HepG2 (cell line): ENCODE measurements at regions not wholly inside any gene's neighbourhood (a gene's known extent, or its start where the extent isn't known, plus 50 kb on each side); places are given as distances from the start of the nearest gene placed in this dataset.

Experiments used
- ATAC-seq: fragments of 200-7000 bp; cut with Tn5 transposase; 3 replicates; pipeline ENCODE4 v1.9.1; 2020; ENCODE audit warnings: mild to moderate bottlenecking, moderate library complexity
- BruUV-seq: library from RNA; stranded (reverse); fragments of 400-500 nt; replicated peaks from 2 replicates; lab custom pipeline; 2021; lab: Mats Ljungman, UMichigan
- CTCF ChIA-PET: fragments of 300-600 bp; formaldehyde crosslinking; extraction: SDS; loops from one replicate; lab custom pipeline; 2021; ENCODE audit warnings: low total read pairs, inconsistent platforms, low intra/inter-chr PET ratio; lab: Yijun Ruan, JAX
- POLR2A ChIA-PET: fragments of 350-600 bp; sonication (Branson Sonifier 250); formaldehyde crosslinking; loops from one replicate; lab custom pipeline; 2020; ENCODE audit warnings: antibody characterized with exemption, inconsistent platforms; lab: Yijun Ruan, JAX
- DNase-seq: peaks from one replicate; pipeline ENCODE4 v3.0.0-alpha.2; 2015; ENCODE audit warnings: low spot score
- FAIRE-seq: peaks from 3 replicates; lab custom pipeline; 2011; peaks lifted over from hg19 to GRCh38; lab: Jason Lieb, UNC
- H2AFZ ChIP-seq: one replicate; pipeline ENCODE4 v1.6.1; 2011; ENCODE audit warnings: low read length, inconsistent platforms
- H3K27ac ChIP-seq: fragments of 300-600 bp; 3 replicates; pipeline ENCODE4 v1.8.0; 2011; ENCODE audit warnings: mixed run types, mild to moderate bottlenecking, mixed read lengths, low read length, inconsistent platforms; ENCODE audit not compliant: insufficient read depth; ENCODE audit errors: extremely low read length
- H3K27me3 ChIP-seq, 2 experiments: fragments of 200-600 bp in 1 of 2; 2 replicates in 1 of 2; 3 replicates in 1 of 2; pipeline versions ENCODE4 v1.6.0 to v1.8.0; 2011; ENCODE audit warnings: low read length in 2 of 2, mild to moderate bottlenecking in 2 of 2, moderate library complexity in 2 of 2, inconsistent platforms in 1 of 2; ENCODE audit not compliant: insufficient read depth in 2 of 2, control insufficient read depth in 1 of 2
- H3K36me3 ChIP-seq, 2 experiments: fragments of 200-600 bp in 1 of 2; replicated peaks in 1 of 2; 2 replicates in 1 of 2; 3 replicates in 1 of 2; pipeline versions ENCODE4 v1.5.1 to v1.8.0; 2011; ENCODE audit warnings: low read length in 2 of 2, inconsistent platforms in 1 of 2; ENCODE audit not compliant: insufficient read depth in 2 of 2, control insufficient read depth in 1 of 2
- H3K4me1 ChIP-seq: 2 replicates; pipeline ENCODE4 v1.5.1; 2012; ENCODE audit warnings: low read length, inconsistent platforms; ENCODE audit not compliant: insufficient read depth
- H3K4me2 ChIP-seq: 2 replicates; pipeline ENCODE4 v1.6.0; 2011; ENCODE audit warnings: low read depth, low read length, inconsistent platforms
- H3K4me3 ChIP-seq, 3 experiments: fragments of 200-600 bp in 1 of 3; sonication (generic), shearing (Covaris generic) in 1 of 3; replicated peaks in 1 of 3; 2 replicates each; pipeline ENCODE4 v1.5.1; 2011 to 2016; ENCODE audit warnings: low read length in 3 of 3, inconsistent platforms in 2 of 3, low read depth in 2 of 3, mild to moderate bottlenecking in 2 of 3, control low read depth in 1 of 3, mixed read lengths in 1 of 3; ENCODE audit not compliant: insufficient read depth in 1 of 3
- H3K79me2 ChIP-seq: one replicate; pipeline ENCODE4 v1.6.1; 2011; ENCODE audit warnings: low read length, inconsistent platforms; ENCODE audit not compliant: insufficient read depth
- H3K9ac ChIP-seq: 2 replicates; pipeline ENCODE4 v1.6.0; 2011; ENCODE audit warnings: mild to moderate bottlenecking, low read depth, low read length, inconsistent platforms; ENCODE audit not compliant: insufficient read depth
- H3K9me3 ChIP-seq: 2 replicates; pipeline ENCODE4 v1.5.1; 2012; ENCODE audit warnings: mild to moderate bottlenecking, low read length
- H4K20me1 ChIP-seq: 2 replicates; pipeline ENCODE4 v1.6.0; 2011; ENCODE audit warnings: inconsistent platforms, mild to moderate bottlenecking, low read length, moderate library complexity; ENCODE audit not compliant: insufficient read depth
- GABPA ChIP-seq, 2 experiments: IDR thresholded peaks; 2 replicates each; pipeline ENCODE4 v1.6.1; 2011 to 2016; ENCODE audit warnings: low read depth in 2 of 2, low read length in 1 of 2, missing biosample characterization in 1 of 2, missing genetic modification characterization in 1 of 2
- WGBS: methylation state at CpG from one replicate; pipeline ENCODE4 v1.1.6; 2017; ENCODE audit warnings: low lambda C conversion rate; 5-methylcytosine and 5-hydroxymethylcytosine counted together
- in situ Hi-C: cut with HindIII; loops from 2 replicates; pipeline ENCODE4 v1.10.0; 2017; ENCODE audit warnings: low pct_unique_long_range_greater_than_20kb; ENCODE audit not compliant: extremely low pct_ligation_motif_present
- intact Hi-C: fragments of 100-400 bp; cut with micrococcal nuclease; formaldehyde crosslinking; loops from one replicate; pipeline ENCODE4 v1.10.0; 2022; ENCODE audit not compliant: unreplicated experiment
- TF ChIP-seq, protein P1 (sequence below): sonication (generic); formaldehyde crosslinking; IDR thresholded peaks from 2 replicates; pipeline ENCODE4 v1.4.0; 2020; ENCODE audit warnings: missing genetic modification reagents, borderline replicate concordance
- TF ChIP-seq, protein P2 (sequence below): sonication (generic); formaldehyde crosslinking; IDR thresholded peaks from 2 replicates; pipeline ENCODE4 v1.4.0; 2020; ENCODE audit warnings: missing genetic modification reagents; ENCODE audit errors: not compliant biosample characterization
- TF ChIP-seq, protein P3 (sequence below): sonication (generic); formaldehyde crosslinking; IDR thresholded peaks from 2 replicates; pipeline ENCODE4 v1.5.0; 2020; ENCODE audit warnings: missing genetic modification reagents

GRCh38 chr16:50967827-50968612 is 183.1 kb downstream of the SALL1 start:
- Histone ChIP-seq H3K36me3 (no peaks in the 10 kb centered on the region), H3K4me2 (no peak overlapping the region), H3K27me3 (peaks cover 0 to 4% of the 10 kb centered on the region in 2 experiments; a peak in 3 of 5 replicates), H3K4me1 (no peaks in the 10 kb centered on the region), H3K9ac (no peak overlapping the region), H3K4me3 (no peak overlapping the region), H3K79me2 (no peaks in the 10 kb centered on the region), H4K20me1 (no peaks in the 10 kb centered on the region; the same call in 1 of the 2 replicates), H3K27ac (no peak overlapping the region), H3K9me3 (no peaks in the 10 kb centered on the region), H2AFZ (no peak overlapping the region)
- in situ Hi-C loops (no loop called here), intact Hi-C loops (no loop called here)
- FAIRE-seq (no peak), DNase-seq (no peak), ATAC-seq (no peak)
- POLR2A ChIA-PET: no interaction called here
- TF ChIP-seq, protein P1, sequence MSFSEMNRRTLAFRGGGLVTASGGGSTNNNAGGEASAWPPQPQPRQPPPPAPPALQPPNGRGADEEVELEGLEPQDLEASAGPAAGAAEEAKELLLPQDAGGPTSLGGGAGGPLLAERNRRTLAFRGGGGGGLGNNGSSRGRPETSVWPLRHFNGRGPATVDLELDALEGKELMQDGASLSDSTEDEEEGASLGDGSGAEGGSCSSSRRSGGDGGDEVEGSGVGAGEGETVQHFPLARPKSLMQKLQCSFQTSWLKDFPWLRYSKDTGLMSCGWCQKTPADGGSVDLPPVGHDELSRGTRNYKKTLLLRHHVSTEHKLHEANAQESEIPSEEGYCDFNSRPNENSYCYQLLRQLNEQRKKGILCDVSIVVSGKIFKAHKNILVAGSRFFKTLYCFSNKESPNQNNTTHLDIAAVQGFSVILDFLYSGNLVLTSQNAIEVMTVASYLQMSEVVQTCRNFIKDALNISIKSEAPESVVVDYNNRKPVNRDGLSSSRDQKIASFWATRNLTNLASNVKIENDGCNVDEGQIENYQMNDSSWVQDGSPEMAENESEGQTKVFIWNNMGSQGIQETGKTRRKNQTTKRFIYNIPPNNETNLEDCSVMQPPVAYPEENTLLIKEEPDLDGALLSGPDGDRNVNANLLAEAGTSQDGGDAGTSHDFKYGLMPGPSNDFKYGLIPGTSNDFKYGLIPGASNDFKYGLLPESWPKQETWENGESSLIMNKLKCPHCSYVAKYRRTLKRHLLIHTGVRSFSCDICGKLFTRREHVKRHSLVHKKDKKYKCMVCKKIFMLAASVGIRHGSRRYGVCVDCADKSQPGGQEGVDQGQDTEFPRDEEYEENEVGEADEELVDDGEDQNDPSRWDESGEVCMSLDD (CRISPR knock-in tag): no peak
- TF ChIP-seq GABPA (IDR thresholded peaks at IDR 0.05; ENCODE audit: low read depth, low read length) (0 out of 2 replicates have a peak, but pooled peaks have one; percentile 11), GABPA (CRISPR knock-in tag; IDR thresholded peaks at IDR 0.05; ENCODE audit: low read depth) (no peak)
- TF ChIP-seq, protein P2, sequence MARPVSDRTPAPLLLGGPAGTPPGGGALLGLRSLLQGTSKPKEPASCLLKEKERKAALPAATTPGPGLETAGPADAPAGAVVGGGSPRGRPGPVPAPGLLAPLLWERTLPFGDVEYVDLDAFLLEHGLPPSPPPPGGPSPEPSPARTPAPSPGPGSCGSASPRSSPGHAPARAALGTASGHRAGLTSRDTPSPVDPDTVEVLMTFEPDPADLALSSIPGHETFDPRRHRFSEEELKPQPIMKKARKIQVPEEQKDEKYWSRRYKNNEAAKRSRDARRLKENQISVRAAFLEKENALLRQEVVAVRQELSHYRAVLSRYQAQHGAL (CRISPR knock-in tag): no peak
- TF ChIP-seq, protein P3, sequence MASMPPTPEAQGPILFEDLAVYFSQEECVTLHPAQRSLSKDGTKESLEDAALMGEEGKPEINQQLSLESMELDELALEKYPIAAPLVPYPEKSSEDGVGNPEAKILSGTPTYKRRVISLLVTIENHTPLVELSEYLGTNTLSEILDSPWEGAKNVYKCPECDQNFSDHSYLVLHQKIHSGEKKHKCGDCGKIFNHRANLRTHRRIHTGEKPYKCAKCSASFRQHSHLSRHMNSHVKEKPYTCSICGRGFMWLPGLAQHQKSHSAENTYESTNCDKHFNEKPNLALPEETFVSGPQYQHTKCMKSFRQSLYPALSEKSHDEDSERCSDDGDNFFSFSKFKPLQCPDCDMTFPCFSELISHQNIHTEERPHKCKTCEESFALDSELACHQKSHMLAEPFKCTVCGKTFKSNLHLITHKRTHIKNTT (CRISPR knock-in tag): no peak
- BruUV-seq: no TSS peak
- 26% methylated on average over 3 of the region's 3 CpGs for whole genome bisulfite sequencing
- CTCF ChIA-PET: no interaction called here
